Spleen (tissue), 7 donors: ENCODE measurements at regions not wholly inside any gene's neighbourhood (a gene's known extent, or its start where the extent isn't known, plus 50 kb on each side); places are given as distances from the start of the nearest gene placed in this dataset.

Source experiments
- CTCF ChIP-seq, 11 experiments: fragments of 200-600 bp in 7 of 11; fragments of 450-650 bp in 4 of 11; sonication (generic) in 4 of 11; IDR thresholded peaks in 8 of 11; conservative IDR thresholded peaks in 3 of 11; 1 replicate in 7 of 11; 2 replicates in 4 of 11; pipeline versions ENCODE4 v1.4.0 to v1.8.0; 2016 to 2021; ENCODE audit warnings: antibody characterized with exemption in 11 of 11, inconsistent platforms in 4 of 11, mild to moderate bottlenecking in 1 of 11
- POLR2A ChIP-seq, 3 donors: fragments of 450-650 bp; IDR thresholded peaks; one replicate each; pipeline ENCODE4 v1.5.1; 2017; ENCODE audit warnings: antibody characterized with exemption in 3 of 3, mild to moderate bottlenecking in 1 of 3
- POLR2AphosphoS5 ChIP-seq, 3 donors: sonication (generic); formaldehyde crosslinking; IDR thresholded peaks; one replicate each; pipeline ENCODE4 v1.5.1; 2017; ENCODE audit warnings: antibody characterized with exemption in 3 of 3
- donor health status: DM: no; HTN: no; CAD: no; lungs with moderate emphysema.
- donor health status: DM: no; HTN: no; CAD: no.
- donor health status: DM: no; HTN: no; CAD: no.

- TF ChIP-seq CTCF (IDR thresholded peaks at IDR 0.05 in 8 of 11, conservative IDR thresholded peaks at IDR 0.05 in 3 of 11) (no peak), POLR2AphosphoS5 (IDR thresholded peaks at IDR 0.05) (no peak), POLR2A (IDR thresholded peaks at IDR 0.05) (no peak)
Measured at GRCh38 chr5:68074633-68075032, 140.9 kb upstream of the PIK3R1 start.
